Fibroblast of the aortic adventitia (primary cell): ENCODE measurements at regions not wholly inside any gene's neighbourhood (a gene's known extent, or its start where the extent isn't known, plus 50 kb on each side); places are given as distances from the start of the nearest gene placed in this dataset.

Source experiments
- DNase-seq: peaks from one replicate; pipeline ENCODE4 v3.0.0-alpha.2; 2010; ENCODE audit warnings: low read depth
- H3K4me3 ChIP-seq: 2 replicates; pipeline ENCODE4 v1.5.1; 2011; ENCODE audit warnings: low read depth, mild to moderate bottlenecking, control low read depth, low read length, moderate library complexity
- CTCF ChIP-seq: IDR thresholded peaks from 2 replicates; pipeline ENCODE4 v1.5.1; 2011; ENCODE audit warnings: mild to moderate bottlenecking, low read length, control low read depth, inconsistent platforms; ENCODE audit not compliant: insufficient read depth

GRCh38 chr20:61166324-61166723 lies 85.7 kb upstream of the CDH4 start:
- peak; percentile 43 for DNase-seq
- TF ChIP-seq CTCF: no peak
- no peak overlapping the region for H3K4me3 ChIP-seq

GRCh38 chr20:61168605-61169004 lies 83.5 kb upstream of the CDH4 start:
- no peak overlapping the region for H3K4me3 ChIP-seq
- TF ChIP-seq CTCF: no peak
- DNase-seq: no peak

GRCh38 chr20:61169874-61170273 lies 82.2 kb upstream of the CDH4 start:
- TF ChIP-seq CTCF: no peak
- no peak overlapping the region for H3K4me3 ChIP-seq
- DNase-seq: no peak

- no peak for TF ChIP-seq CTCF
- no peak for DNase-seq
- H3K4me3 ChIP-seq: no peak overlapping the region
Measured at GRCh38 chr20:61170496-61171320, 81.4 kb upstream of the CDH4 start.

- no peak for TF ChIP-seq CTCF
- no peak for DNase-seq
- H3K4me3 ChIP-seq: no peak overlapping the region
Measured at GRCh38 chr20:61173267-61173666, 78.8 kb upstream of the CDH4 start.

GRCh38 chr20:61173961-61174725 lies 77.9 kb upstream of the CDH4 start:
- TF ChIP-seq CTCF: no peak
- no peak for DNase-seq
- H3K4me3 ChIP-seq: no peak overlapping the region
